Adrenal gland (tissue), 9 donors: ENCODE measurements at regions not wholly inside any gene's neighbourhood (a gene's known extent, or its start where the extent isn't known, plus 50 kb on each side); places are given as distances from the start of the nearest gene placed in this dataset.

Experiments
- DNase-seq, 7 donors: peaks; one replicate each; pipeline ENCODE4 v3.0.0-alpha.2; 2019 to 2020
- H3K27ac ChIP-seq, 5 donors: fragments of 200-600 bp; sonication (generic) in 4 of 5; 1 replicate in 3 of 5; 2 replicates in 2 of 5; pipeline versions ENCODE4 v1.5.1 to v1.8.0; 2016 to 2020; ENCODE audit warnings: mild to moderate bottlenecking in 1 of 5
- H3K27me3 ChIP-seq: fragments of 200-600 bp; 2 replicates; pipeline ENCODE4 v1.8.0; 2021
- H3K36me3 ChIP-seq, 2 donors: fragments of 200-600 bp; replicated peaks in 1 of 2; 1 replicate in 1 of 2; 2 replicates in 1 of 2; pipeline versions ENCODE4 v1.5.1 to v1.8.0; 2018 to 2022
- H3K4me1 ChIP-seq, 2 donors: fragments of 200-600 bp; replicated peaks in 1 of 2; 1 replicate in 1 of 2; 2 replicates in 1 of 2; pipeline versions ENCODE4 v1.5.1 to v1.8.0; 2018 to 2021
- H3K4me3 ChIP-seq, 4 donors: fragments of 200-600 bp; sonication (generic) in 3 of 4; one replicate each; pipeline ENCODE4 v1.5.1; 2016 to 2018
- H3K9me3 ChIP-seq, 3 donors: fragments of 200-600 bp; sonication (generic) in 1 of 3; replicated peaks in 1 of 3; 1 replicate in 2 of 3; 2 replicates in 1 of 3; pipeline versions ENCODE4 v1.5.1 to v1.8.0; 2016 to 2021
- POLR2A ChIP-seq, 2 donors: fragments of 450-650 bp; IDR thresholded peaks; one replicate each; pipeline ENCODE4 v1.6.1; 2017; ENCODE audit warnings: antibody characterized with exemption in 2 of 2, mild to moderate bottlenecking in 2 of 2, moderate library complexity in 1 of 2
- WGBS, 4 donors: extraction: QIAGEN DNeasy Blood & Tissue Kit in 2 of 4; methylation state at CpG; one replicate each; pipeline versions ENCODE4 v1.1.5 to v1.1.7; 2013 to 2017; 5-methylcytosine and 5-hydroxymethylcytosine counted together
- intact Hi-C, 2 donors: fragments of 100-400 bp; cut with DNase I; formaldehyde crosslinking; loops; one replicate each; pipeline versions ENCODE4 v1.14.1 to v1.15.0; 2022 to 2023
- TF ChIP-seq, protein P1 (sequence below), 6 experiments: fragments of 450-650 bp in 4 of 6; fragments of 200-600 bp in 2 of 6; sonication (generic) in 1 of 6; IDR thresholded peaks; 1 replicate in 5 of 6; 2 replicates in 1 of 6; pipeline versions ENCODE4 v1.5.1 to v1.8.0; 2016 to 2021; ENCODE audit warnings: antibody characterized with exemption in 6 of 6, mild to moderate bottlenecking in 2 of 6, moderate library complexity in 1 of 6
- donor health status: healthy with polysubstance abuse.
- donor health status: Bipolar disorder and iron deficiency.
- donor health status: DM: yes; HTN: yes; CAD: no.
- donor health status: DM: no; HTN: no; CAD: no.
- donor health status: DM: no; HTN: no; CAD: no.

DNA sequence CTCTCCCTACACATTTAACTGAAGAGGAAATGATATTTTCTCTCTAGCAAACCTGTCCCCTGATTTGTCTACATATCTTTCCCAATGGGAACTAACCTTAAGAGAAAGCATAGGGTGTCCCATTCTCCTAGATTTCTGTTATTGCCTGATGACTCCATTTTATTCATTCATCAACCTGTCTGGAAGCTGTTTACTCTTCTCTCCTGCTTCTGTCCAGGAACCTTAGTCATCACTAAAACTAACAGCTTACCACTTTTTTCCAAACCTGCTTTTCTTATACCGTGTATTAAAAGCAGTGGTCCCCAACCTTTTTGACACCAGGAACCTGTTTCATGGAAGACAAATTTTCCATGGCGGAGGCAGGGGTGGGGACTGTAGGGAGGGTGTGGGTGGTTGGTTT lies 473.3 kb upstream of the PCDH15 start:
- H3K9me3 ChIP-seq = no peaks in the 10 kb centered on the region
- no peaks in the 10 kb centered on the region for H3K4me1 ChIP-seq
- TF ChIP-seq, protein P1, sequence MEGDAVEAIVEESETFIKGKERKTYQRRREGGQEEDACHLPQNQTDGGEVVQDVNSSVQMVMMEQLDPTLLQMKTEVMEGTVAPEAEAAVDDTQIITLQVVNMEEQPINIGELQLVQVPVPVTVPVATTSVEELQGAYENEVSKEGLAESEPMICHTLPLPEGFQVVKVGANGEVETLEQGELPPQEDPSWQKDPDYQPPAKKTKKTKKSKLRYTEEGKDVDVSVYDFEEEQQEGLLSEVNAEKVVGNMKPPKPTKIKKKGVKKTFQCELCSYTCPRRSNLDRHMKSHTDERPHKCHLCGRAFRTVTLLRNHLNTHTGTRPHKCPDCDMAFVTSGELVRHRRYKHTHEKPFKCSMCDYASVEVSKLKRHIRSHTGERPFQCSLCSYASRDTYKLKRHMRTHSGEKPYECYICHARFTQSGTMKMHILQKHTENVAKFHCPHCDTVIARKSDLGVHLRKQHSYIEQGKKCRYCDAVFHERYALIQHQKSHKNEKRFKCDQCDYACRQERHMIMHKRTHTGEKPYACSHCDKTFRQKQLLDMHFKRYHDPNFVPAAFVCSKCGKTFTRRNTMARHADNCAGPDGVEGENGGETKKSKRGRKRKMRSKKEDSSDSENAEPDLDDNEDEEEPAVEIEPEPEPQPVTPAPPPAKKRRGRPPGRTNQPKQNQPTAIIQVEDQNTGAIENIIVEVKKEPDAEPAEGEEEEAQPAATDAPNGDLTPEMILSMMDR (IDR thresholded peaks at IDR 0.05) = no peak
- TF ChIP-seq POLR2A (IDR thresholded peaks at IDR 0.05) = no peak
- no peak overlapping the region for H3K27ac ChIP-seq
- no peak overlapping the region for H3K4me3 ChIP-seq
- H3K27me3 ChIP-seq = no peaks in the 10 kb centered on the region
- intact Hi-C loops = no loop called here
- WGBS, 4 donors = 82 to 85% (median 83%) methylated on average over 2 of the region's 2 CpGs
- DNase-seq = no peak
- H3K36me3 ChIP-seq = no peaks in the 10 kb centered on the region

DNA sequence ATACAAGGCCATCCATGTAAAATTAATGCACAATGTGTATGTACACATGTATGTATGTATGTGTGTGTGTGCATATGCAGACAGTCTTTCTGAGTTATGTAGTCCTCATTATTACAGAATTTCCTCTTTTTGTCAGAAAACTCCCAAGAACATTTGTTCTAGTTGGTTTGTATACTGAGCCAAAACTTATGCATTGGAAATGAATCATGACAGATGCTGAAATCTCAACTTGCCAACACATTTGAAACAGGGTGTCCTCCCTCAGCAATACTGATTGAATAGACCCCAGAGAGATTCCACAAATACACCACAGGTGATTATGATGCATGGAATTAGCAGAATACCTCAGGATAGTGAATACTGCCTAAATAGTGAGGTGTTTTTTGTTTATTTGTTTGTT lies 472.9 kb upstream of the PCDH15 start:
- no peak overlapping the region for H3K4me3 ChIP-seq
- intact Hi-C loops = no loop called here
- no peaks in the 10 kb centered on the region for H3K4me1 ChIP-seq
- H3K27ac ChIP-seq = no peak overlapping the region
- H3K27me3 ChIP-seq = no peaks in the 10 kb centered on the region
- no peak for TF ChIP-seq POLR2A (IDR thresholded peaks at IDR 0.05)
- TF ChIP-seq, protein P1 (IDR thresholded peaks at IDR 0.05) = no peak
- H3K9me3 ChIP-seq = no peaks in the 10 kb centered on the region
- DNase-seq = no peak
- H3K36me3 ChIP-seq = no peaks in the 10 kb centered on the region

DNA sequence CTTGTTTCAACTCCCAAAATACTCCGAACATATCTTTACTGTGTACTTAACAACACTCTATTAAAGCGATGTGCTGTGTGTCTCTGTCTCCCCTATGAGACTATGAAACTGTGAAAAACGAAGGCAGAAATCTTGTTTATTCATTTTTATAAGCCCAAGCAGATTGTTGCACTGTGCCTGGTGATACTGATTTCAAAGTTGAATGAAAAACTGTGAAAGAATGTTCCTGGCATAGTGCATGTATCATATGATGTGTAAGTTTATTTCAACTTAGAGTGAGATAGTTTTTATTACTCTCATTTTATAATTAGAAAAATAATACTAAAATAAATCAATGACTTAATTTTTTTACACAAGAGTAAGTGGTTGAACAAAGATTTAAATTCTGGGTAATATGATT lies 471.9 kb upstream of the PCDH15 start:
- H3K4me3 ChIP-seq = no peak overlapping the region
- H3K27me3 ChIP-seq = no peaks in the 10 kb centered on the region
- intact Hi-C loops = no loop called here
- H3K9me3 ChIP-seq = no peaks in the 10 kb centered on the region
- TF ChIP-seq, protein P1 (IDR thresholded peaks at IDR 0.05) = no peak
- no peak for TF ChIP-seq POLR2A (IDR thresholded peaks at IDR 0.05)
- no peak overlapping the region for H3K27ac ChIP-seq
- H3K36me3 ChIP-seq = no peaks in the 10 kb centered on the region
- no peak for DNase-seq
- 77 to 85% (median 81%) methylated on average over 3 of the region's 3 CpGs for WGBS, 4 donors
- no peaks in the 10 kb centered on the region for H3K4me1 ChIP-seq

DNA sequence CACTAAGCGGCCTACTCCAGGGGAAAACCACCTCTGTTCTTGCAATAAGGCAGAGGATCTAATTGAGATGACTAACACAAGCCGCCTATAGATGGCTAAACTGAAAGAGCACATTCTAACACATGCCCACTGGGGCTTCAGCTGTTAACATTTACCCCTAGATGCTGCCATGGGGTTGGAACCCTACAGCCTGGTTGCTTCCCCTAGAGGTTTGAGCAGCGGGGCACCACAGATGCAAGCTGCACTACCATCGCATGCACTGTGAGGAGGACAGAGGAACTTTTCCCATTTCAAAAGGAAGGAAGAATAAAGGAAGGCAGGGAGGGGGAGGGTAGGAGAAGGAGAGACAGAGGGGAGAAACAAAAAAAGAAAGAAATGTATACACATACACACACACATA lies 465.8 kb upstream of the PCDH15 start:
- Histone ChIP-seq H3K36me3 (no peaks in the 10 kb centered on the region), H3K4me3 (no peak overlapping the region), H3K4me1 (no peaks in the 10 kb centered on the region), H3K27me3 (no peaks in the 10 kb centered on the region), H3K27ac (no peak overlapping the region), H3K9me3 (no peaks in the 10 kb centered on the region)
- TF ChIP-seq, protein P1 (IDR thresholded peaks at IDR 0.05) = no peak
- no peak for TF ChIP-seq POLR2A (IDR thresholded peaks at IDR 0.05)
- intact Hi-C loops = loop anchor here in 1 of 2 donors (10.0 kb wide), 1 partner anchor 172 kb away; no protein-coding TSS in a partner anchor
- WGBS, 4 donors = 85 to 99% (median 97%) methylated on average over 2 to 4 of the region's 4 CpGs
- DNase-seq = no peak
